DMS153 (cell line): ENCODE measurements at regions not wholly inside any gene's neighbourhood (a gene's known extent, or its start where the extent isn't known, plus 50 kb on each side); places are given as distances from the start of the nearest gene placed in this dataset.
"Not testable (repeated sequence)": the region's sequence is repeated elsewhere in the genome, so short reads cannot be mapped to it uniquely, and the experiment has no call there.

ENCODE experiments used
- DNase-seq: peaks from one replicate; lab custom pipeline; 2025; lab: John Stamatoyannopoulos, UW

DNA sequence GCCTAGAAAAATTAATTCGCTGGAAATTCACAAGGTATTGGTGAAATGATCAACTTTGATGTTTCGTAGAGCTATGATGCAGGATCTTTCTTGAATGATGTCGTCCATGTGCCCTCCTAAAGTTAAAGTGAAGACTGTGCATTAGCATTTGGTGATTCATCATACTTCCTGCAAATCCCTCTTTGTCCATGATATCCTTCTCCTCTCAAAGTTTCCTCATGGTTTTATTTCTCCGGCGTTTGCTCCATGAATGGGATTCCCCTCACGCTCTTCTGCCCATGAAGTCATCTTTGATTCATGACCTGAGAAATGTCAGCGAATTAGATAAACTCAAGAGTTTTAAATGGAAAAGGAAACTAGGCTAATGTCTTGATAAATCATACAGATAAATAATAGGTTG, 372.7 kb downstream of the PSAT1 start:
- no peak for DNase-seq

DNA sequence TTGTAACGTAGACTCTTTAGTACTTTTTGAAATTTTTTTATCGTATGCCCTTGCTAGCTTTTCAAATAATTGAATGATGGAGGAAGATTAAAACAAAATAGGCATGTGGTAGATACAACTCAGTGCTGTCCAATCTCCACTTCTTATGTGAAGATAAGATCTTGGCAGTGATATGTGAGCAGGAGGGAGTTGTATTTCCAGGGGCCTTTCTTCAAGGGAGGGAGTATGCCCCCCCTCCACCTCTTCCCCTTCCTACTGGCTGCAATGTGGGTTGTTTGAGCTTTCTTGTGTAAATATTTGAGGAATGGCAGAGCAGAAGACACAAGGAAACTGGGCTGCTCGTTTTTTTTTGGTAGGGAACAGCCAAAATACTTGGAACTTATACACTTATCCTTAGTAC, 374.9 kb downstream of the PSAT1 start:
- no peak for DNase-seq

DNA sequence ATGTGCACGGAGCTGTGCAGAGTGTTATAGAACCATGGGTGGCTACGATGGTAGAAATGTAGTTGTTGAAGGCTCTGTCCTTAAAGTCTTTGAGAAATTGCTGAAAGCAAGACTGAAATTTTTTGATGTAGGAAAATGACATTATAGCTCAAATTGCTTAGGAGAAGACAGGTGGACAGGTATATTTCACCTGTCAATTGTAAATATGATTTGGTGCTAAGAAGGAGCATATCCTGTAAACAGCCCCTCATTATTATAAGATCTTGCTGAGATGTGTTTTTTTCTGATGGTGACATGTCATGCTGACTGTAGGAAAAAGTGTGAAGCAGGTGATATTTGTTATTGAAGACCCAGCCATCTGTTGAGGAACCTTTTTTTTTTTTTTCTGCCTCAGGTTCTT, 377.9 kb downstream of the PSAT1 start:
- no peak for DNase-seq

DNA sequence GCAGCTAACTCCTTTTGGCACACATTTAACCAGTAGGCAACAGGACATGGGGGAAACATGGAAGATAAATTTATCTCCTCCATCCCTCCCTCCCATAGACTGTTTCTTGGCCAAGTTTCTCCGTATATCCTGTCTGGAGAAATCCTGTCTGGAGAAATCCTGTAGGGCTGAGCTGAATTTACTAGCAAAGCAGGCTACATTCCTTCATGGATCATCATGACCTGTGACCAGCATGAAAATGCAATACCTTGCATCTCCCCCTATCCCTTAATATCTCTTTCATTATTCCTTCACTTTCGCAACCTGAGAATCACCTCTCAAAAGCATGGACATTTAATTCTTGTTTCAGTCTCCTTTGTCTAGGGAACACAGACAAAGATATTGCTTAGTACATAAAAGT, 379.1 kb downstream of the PSAT1 start:
- no peak for DNase-seq

DNA sequence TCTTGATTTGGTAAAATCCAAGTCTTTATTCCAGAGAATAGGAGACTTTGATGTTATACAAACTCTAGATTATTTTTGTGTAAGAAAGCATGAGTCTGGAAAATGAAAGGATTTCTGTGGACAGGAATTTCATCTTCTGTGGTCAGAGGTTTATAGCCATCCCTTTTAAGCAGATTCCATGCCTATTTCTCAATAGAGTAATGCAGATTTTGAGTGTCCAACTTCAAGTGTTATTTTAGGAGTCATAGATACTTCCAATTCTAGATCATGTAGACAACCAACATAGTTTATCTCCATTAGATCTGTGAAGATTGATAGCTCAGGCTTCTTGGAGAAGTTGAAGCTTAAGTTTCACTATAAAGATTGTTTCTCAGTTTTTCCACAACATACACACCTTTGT, 379.7 kb downstream of the PSAT1 start:
- no peak for DNase-seq

DNA sequence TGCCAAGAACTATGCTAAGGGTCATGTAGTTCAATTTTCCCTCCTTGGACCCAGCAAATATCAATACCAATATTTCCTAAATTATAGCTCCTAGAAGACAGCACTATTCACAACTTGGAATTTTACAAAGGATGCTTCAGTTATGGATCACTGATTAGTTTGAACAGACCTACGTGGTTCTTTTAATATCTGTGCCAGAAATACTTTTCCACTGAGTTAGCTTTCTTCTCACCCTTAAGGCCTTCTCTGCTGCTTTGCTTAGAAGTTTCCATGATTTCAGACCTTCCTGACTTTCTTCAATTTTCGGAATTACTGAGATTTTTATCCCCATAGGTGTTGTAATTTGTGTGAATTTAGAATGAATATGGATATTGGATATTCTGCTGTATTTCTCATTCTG, 380.4 kb downstream of the PSAT1 start:
- DNase-seq = no peak

DNA sequence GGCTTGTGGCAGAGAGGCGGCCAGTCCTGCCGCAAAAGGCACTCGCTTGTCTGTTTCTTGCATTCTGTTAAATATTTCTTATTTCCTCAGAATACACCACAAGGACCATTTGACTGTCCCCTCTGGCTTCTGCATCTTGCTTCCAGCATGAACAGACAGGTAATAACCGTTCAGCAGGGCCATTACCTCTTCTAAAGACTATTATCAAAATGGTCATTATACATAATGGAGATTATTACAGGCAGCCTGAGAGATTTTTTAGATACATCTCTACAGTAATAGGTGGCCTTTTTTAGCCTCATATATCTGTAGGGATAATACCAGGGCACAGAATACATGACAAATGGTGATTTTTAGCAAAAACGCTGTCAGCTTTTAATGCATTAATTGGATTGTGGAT, 382.0 kb downstream of the PSAT1 start:
- DNase-seq = no peak

DNA sequence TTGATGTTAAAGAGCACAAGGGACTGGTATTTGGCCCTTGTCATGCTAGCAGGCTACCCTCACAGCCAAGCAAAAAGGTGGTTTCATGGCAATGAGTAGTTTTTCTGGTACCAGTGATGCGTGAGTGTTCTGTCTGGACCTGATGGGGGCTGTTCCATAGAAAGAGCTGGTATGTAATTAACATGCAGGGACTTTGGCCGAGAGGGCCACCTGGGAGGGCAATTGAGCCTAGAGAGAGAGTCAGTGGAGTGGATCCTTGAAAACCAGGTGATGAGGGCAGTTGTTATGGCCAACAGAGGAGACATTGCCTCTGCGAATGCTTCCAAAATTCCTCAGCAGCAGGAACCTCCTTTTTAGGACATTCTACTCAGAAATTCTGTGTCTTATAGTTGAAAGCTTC, 383.3 kb downstream of the PSAT1 start:
- no peak for DNase-seq

DNA sequence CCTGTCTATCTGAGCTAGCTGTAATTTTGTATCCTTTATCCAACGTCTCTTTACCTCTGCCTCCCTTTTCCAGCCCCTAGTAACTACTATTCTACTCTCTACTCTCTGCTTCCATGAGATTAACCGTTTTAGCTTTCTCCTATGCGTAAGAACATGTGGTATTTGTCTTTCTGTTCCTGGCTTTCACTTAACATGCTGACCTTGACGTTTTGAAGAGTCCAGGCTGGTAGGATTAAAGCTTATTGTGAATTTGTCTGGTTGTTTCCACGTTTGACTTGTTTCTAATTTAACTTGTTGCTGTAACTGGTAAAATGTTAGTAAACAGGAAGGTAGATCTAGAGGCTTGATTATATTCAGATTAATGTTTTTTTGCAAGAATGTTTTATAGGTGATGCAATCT, 385.3 kb downstream of the PSAT1 start:
- DNase-seq = no peak

DNA sequence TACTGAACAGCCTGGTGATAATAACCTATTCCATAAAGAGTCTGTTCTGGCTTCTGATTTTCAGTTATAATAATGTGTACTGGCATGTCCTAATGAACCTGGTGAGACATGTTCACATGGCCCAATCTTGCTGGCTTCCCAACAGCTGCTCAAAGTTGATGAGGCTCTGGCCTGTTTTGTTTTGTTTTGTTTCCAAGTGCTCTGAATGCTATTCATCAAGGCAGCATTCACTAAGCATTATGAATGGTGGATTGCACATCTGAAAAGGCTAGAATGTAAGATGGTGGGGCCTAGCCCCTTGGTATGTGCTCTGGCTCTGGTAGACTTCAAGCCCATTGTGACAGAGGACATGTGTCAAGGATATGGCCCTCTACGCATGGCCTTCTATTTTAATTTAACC, 388.5 kb downstream of the PSAT1 start:
- no peak for DNase-seq

DNA sequence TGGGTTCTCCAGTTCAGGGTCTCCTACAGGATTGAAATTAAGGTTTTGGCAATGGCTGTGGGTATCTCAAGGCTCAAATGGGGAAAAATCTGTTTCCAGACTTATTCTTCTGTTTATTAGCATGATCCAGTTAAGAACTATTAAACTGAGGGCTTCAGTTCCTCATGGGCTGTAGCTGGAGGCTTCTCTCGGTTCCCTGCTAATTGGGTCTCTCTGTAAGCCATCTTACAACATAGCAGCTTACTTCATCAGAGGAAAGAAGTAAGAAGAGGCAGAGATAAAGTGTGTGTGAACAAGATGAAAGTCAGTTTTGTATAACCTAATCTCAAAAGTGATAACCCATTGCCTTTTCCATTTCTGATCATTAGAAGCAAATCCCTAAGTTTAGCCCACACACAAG, 391.9 kb downstream of the PSAT1 start:
- no peak for DNase-seq

DNA sequence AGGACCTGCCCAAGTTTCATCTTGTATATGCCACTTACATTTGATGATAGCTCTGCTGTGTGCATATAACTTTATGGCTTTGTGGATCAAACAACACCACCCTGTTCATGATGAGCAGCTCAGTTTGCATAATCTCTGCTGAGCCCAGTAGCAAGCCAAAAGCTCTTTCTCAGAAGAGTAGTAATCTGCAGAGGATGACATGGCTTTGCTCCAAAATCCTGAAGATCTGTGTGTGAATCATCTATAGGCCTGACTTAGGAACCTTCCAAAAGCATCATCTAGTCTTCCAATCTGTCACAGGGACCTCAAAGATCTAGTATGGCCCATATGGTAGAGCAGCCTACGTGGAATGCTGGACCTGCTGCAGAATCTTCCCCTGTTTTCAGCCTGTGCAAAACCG, 394.6 kb downstream of the PSAT1 start:
- DNase-seq = no peak

DNA sequence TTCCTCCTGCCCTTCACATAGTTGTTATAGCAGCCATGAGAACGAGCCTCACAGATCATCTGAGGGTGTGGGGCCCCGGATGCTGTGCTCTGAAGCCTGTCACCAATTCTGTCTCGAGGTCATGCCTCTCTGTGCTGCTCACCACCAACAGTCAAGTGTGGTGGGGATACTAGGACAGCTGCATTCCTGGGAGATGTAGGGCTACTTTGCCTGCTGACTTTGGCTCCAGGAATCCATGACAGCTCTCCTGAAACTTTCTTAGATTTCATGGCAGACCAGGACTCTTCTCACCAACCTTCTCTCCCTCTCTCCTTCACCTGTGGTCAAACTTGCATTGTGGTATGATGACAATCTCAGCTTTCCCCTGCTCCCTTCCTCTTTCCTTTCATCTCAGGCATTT, 395.9 kb downstream of the PSAT1 start:
- no peak for DNase-seq

DNA sequence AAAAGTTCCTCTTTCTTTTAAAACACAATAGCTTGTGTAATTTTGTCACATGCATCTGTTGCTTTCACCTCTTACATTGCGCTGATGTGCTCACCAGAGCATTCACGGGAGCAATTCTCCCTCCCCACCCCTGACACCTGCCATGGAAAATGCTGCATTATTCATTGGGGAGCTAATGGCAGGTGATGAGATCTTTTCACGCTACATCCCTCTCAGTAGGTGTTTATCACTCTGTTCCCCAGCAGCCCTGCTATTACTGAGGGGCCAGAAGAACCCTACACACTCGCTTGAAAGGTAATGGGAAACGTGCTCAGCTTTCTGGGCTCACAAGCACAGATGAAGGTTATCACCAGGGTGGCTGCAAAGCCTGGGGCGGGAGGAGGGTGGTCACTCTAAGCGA, 398.0 kb downstream of the PSAT1 start:
- DNase-seq = peak; percentile 69

DNA sequence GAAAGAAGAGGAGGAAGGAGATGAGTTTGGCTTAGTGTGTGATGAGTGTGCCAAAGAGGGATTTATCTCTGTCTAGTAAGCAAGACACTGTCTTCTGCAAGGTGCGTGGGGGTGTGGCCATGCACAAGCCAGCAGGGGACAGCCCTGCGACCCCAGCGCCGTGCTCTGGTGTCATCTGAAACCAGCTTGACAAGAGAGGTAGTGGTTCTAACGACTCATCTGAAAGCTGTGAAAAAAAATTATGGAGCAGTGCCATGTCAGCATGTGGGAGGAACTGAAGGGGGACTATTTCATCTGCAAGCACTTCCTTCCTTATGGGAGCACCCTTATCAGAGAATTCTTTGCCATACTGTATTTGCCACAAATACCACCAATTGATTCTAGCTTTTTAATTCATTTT, 398.6 kb downstream of the PSAT1 start:
- peak; percentile 55 for DNase-seq

DNA sequence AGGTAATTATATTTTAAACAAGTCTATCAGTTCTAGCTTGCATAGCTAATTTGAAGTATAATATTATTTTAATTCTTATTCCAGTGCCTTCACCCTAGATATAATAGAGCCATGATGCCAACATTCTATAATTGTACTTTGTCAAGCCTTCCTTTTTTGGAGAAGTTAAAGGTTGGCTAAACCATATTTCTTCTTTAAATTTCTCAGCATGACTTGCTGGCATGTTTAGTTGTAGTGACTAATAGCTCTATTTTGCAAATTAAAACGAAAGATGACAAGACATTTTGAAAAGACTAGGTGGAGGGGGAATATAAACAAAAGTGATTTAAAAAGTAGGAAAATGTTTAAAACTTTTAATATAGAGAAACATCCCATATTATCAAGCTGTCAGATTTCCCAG, 400.7 kb downstream of the PSAT1 start:
- no peak for DNase-seq

DNA sequence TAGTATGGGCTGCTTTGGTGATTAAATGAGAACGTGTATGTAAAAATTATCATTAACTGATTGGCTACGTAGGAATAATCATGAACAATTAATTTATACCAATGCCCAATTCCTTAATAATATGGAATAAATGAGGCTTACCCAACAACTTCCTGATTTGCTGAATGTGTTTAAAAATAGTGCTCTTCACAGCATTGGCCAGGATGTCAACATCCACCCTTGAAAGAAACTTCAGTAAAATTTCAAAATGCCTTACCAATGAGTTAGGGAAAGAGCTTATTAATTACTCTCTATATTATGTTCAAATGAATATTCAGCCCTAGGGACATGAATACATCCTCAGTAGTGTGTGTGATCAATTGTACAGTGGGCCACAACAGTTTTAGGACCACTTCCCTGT, 401.4 kb downstream of the PSAT1 start:
- DNase-seq = no peak

DNA sequence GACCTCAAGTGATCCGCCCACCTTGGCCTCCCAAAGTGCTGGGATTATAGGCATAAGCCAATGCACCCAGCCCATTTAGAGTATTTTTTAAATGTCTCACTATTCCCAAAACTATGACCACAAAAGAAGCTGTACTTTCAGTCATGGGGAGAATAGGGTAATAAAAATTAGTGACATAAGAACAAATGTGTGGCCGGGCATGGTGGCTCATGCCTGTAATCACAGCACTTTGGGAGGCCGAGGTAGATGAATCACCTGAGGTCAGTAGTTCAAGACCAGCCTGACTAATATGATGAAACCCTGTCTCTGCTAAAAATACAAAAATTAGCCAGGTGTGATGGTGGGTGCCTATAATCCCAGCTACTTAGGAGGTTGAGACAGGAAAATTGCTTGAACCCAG, 402.3 kb downstream of the PSAT1 start:
- not testable (repeated sequence) for DNase-seq

DNA sequence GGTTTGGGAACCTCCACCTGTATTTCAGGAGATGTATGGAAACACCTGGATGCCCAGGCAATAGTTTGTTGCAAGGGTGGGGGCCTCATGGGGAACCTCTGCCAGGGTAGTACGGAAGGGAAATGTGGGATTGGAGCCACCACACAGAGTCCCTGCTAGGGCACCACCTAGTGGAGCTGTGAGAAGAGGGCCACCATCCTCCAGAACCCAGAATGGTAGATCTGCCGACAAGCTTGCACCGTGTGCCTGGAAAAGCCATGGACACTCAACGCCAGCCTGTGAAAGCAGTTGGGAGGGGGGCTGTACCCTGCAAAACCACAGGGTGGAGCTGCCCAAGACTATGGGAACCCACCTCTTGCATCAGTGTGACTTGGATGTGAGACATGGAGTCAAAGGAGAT, 407.2 kb downstream of the PSAT1 start:
- DNase-seq = not testable (repeated sequence)

DNA sequence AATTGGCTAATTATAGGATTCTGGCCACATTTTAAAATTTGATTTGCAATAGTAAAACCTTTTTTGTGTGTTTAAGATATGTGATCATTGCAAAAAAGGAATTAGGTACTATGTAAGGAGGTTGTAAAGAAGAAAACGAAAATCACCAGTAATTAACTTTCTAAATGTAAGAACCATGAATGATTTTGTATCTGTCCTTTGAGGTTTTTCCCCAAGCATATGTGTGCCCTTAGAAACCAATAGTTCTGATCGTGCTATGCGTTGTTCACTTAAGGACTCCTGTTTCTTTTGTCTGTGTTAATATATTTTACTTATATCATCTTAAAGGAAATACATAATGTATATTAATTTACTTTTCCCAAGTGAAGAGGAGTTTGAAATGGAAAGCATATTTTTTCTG, 410.2 kb downstream of the PSAT1 start:
- no peak for DNase-seq

DNA sequence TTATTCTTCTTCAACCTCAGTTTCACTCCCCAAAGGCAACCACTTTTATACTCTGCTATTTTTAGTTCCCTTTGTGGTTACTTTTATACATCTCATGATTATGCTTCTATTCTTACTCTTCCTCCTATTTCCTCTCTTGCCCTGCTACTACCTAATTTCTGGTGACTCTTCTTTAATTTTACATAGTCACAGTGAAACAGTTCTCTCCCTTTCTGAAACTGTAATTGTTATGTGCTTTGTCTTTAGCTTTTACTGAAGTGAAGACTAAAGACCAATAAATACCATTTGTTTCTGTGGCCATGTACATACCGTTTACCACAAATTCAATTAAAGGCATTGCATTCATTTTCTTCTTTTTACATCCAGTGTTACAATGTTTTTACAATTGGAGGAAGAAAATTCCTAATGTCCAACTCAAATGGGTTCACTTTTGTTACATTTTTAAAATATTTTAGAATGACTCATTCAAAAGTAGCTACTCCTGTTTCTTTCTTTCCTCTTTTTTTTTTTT, 410.6 kb downstream of the PSAT1 start:
- DNase-seq = no peak

DNA sequence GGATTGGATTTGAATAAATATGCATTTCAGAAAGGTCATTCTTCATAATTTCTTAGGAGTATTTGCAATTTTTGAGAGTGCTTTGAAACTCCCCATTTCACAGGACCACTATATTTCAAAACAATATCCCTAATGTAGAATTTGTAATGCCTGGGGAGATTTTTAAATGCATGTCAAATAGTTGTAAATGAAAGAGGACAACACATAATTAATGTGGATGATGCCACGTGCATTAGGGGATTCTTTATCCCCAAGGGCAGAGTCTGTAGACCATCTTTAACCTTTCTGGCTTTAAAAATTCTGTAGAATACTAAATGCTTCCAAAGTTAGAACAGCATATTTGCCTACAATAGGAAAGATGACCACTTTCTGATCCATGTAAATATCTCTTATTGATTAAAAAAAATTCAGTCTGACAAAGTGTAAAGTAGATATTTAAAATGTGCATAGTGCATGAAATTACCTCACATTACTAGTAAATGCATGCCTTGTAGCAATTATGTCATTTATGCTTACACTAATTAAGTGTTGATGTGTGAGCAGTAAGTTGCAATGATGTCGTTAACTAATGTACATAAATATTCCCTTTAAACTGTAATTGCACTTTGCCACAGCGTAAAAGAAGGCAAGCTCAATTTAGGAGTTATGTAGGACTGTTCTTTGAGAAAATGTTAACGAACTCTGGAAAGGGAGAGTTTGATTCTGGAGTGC, 416.1 kb downstream of the PSAT1 start:
- no peak for DNase-seq

DNA sequence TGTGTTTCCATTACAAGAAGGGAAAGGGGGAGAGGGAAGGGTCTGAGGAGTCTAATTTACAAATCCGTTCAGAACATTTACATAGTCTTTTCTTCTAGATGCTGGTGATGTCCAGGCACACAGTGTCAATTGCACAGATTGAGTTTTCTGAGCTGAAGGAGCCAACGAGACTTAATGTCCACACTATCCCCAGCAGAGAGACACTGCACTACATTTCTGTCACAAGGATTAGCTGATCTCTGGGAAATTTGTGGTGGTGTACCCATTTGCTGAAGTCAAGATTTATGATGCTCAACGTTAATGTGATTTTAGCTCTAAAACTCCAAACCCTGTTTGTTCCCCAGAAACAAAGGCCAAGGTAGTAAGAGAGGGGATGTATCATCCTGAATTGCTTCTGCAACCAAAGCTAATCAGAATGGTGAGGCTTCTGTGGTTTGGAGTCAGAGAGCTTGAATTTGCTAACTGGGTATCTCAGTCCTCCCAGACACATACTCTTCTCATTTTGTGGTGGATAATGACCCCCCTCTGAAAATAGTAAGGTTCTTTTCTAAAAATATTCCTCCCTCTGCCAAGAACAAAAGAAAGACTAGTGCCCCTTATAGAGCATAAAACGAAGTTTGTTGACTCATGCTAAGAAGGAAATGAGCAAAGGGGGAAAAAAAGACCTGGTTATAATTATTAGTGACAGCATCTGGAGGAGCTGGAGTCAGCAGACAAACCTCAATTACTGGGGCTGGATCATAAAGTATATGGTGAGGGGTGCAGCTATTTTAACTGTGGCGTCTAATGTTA, 416.9 kb downstream of the PSAT1 start:
- DNase-seq = no peak

DNA sequence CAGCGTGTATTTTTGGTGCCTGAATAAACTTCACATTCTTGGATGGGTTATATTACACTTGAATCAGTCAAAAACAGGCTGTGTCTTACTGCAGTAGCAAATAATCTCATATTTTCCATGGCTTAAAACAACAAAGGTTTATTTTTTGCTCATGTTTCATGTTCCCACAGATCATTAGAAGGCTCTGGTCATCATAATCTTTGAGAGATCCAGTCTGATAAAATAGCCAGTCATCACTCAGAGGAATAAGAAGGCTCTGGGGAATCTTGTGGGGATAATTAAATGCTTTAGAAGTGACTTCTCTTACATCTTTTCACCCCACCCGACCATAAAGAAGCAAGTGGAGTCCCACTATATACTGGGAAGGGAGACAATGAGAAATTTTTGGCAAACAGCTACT, 417.7 kb downstream of the PSAT1 start:
- no peak for DNase-seq
